HCT116 (cell line): ENCODE measurements at regions not wholly inside any gene's neighbourhood (a gene's known extent, or its start where the extent isn't known, plus 50 kb on each side); places are given as distances from the start of the nearest gene placed in this dataset.

Experiments
- ATAC-seq: fragments of 200-7000 bp; cut with Tn5 transposase; 2 replicates; pipeline ENCODE4 v1.9.1; 2020; ENCODE audit warnings: mild to moderate bottlenecking, moderate library complexity
- BruUV-seq: library from RNA; stranded (reverse); fragments of 400-500 nt; replicated peaks from 2 replicates; lab custom pipeline; 2021; lab: Mats Ljungman, UMichigan
- CTCF ChIA-PET: fragments of 300-600 bp; sonication (Branson Sonifier 250); formaldehyde crosslinking; loops from one replicate; lab custom pipeline; 2021; ENCODE audit warnings: antibody characterized with exemption; lab: Charles Lee
- POLR2A ChIA-PET: fragments of 300-600, 350-600 bp; sonication (Branson Sonifier 250); formaldehyde crosslinking; loops from one replicate; lab custom pipeline; 2021; ENCODE audit warnings: antibody characterized with exemption; lab: Charles Lee
- RAD21 ChIA-PET, 2 experiments: fragments of 300-600 bp; sonication (Branson Sonifier 250); formaldehyde crosslinking; loops; one replicate each; lab custom pipeline; 2023; ENCODE audit warnings: low total read pairs in 2 of 2; ENCODE audit not compliant: uncharacterized antibody in 2 of 2, unreplicated experiment in 2 of 2, low non-redundant PET in 1 of 2; lab: Charles Lee
- DNase-seq: peaks from one replicate; pipeline ENCODE4 v3.0.0-alpha.2; 2010; ENCODE audit warnings: low read depth, low spot score
- H2AFZ ChIP-seq: fragments of 200-600 bp; shearing (Covaris generic), sonication (generic); 2 replicates; pipeline ENCODE4 v1.6.1; 2017; ENCODE audit warnings: low read depth, mixed run types, mixed read lengths, antibody characterized with exemption, low read length; ENCODE audit not compliant: poor library complexity, severe bottlenecking
- H3K27ac ChIP-seq: 2 replicates; pipeline ENCODE4 v1.5.1; 2012; ENCODE audit warnings: low read depth, low read length
- H3K27me3 ChIP-seq: fragments of 200-600 bp; sonication (generic); 2 replicates; pipeline ENCODE4 v1.6.1; 2016; ENCODE audit warnings: mixed run types, low read length, mixed read lengths; ENCODE audit not compliant: insufficient read depth
- H3K36me3 ChIP-seq, 2 experiments: fragments of 200-500 bp in 1 of 2; fragments of 200-600 bp in 1 of 2; sonication (Bioruptor generic) in 1 of 2; sonication (generic) in 1 of 2; 2 replicates each; pipeline versions ENCODE4 v1.5.1 to v1.6.1; 2014 to 2016; ENCODE audit warnings: low read length in 2 of 2, inconsistent platforms in 1 of 2, mixed read lengths in 1 of 2, mixed run types in 1 of 2; ENCODE audit not compliant: insufficient read depth in 2 of 2, control insufficient read depth in 1 of 2
- H3K4me1 ChIP-seq, 2 experiments: fragments of 200-600 bp in 1 of 2; sonication (generic) in 1 of 2; 2 replicates each; pipeline versions ENCODE4 v1.5.1 to v1.6.1; 2012 to 2017; ENCODE audit warnings: low read length in 2 of 2, inconsistent platforms in 1 of 2, mild to moderate bottlenecking in 1 of 2, mixed read lengths in 1 of 2, mixed run types in 1 of 2, moderate library complexity in 1 of 2; ENCODE audit not compliant: insufficient read depth in 2 of 2, control insufficient read depth in 1 of 2
- H3K4me2 ChIP-seq: fragments of 200-600 bp; sonication (generic); 2 replicates; pipeline ENCODE4 v1.6.1; 2017; ENCODE audit warnings: mixed run types, low read length, mixed read lengths
- H3K4me3 ChIP-seq, 2 experiments: fragments of 200-600 bp in 1 of 2; sonication (generic) in 1 of 2; replicated peaks in 1 of 2; 2 replicates each; pipeline ENCODE4 v1.5.1; 2011 to 2016; ENCODE audit warnings: low read length in 2 of 2, control low read depth in 1 of 2, low read depth in 1 of 2, mild to moderate bottlenecking in 1 of 2, mixed read lengths in 1 of 2, mixed run types in 1 of 2
- H3K79me2 ChIP-seq: fragments of 200-600 bp; sonication (generic); 2 replicates; pipeline ENCODE4 v1.6.1; 2017; ENCODE audit warnings: mild to moderate bottlenecking, mixed run types, low read length, moderate library complexity, mixed read lengths; ENCODE audit not compliant: insufficient read depth
- H3K9ac ChIP-seq: fragments of 200-600 bp; sonication (generic); 2 replicates; pipeline ENCODE4 v1.6.1; 2016; ENCODE audit warnings: low read length, mixed read lengths
- H3K9me2 ChIP-seq: fragments of 200-600 bp; sonication (generic), shearing (Covaris generic); 2 replicates; pipeline ENCODE4 v1.6.1; 2017; ENCODE audit warnings: mixed run types, mild to moderate bottlenecking, moderate library complexity; ENCODE audit not compliant: insufficient read depth
- H3K9me3 ChIP-seq, 2 experiments: fragments of 200-500 bp in 1 of 2; fragments of 200-600 bp in 1 of 2; sonication (Bioruptor generic) in 1 of 2; sonication (generic) in 1 of 2; 2 replicates each; pipeline ENCODE4 v1.6.1; 2014 to 2017; ENCODE audit warnings: low read length in 2 of 2, mixed read lengths in 2 of 2, inconsistent platforms in 1 of 2, low read depth in 1 of 2, mild to moderate bottlenecking in 1 of 2, mixed run types in 1 of 2, moderate library complexity in 1 of 2; ENCODE audit not compliant: control insufficient read depth in 1 of 2, insufficient read depth in 1 of 2
- H4K20me1 ChIP-seq: fragments of 200-600 bp; sonication (generic), shearing (Covaris generic); 2 replicates; pipeline ENCODE4 v1.6.1; 2017; ENCODE audit warnings: mixed run types, mild to moderate bottlenecking, moderate library complexity; ENCODE audit not compliant: insufficient read depth
- ATF3 ChIP-seq: IDR thresholded peaks from 2 replicates; pipeline ENCODE4 v1.6.1; 2012
- CEBPB ChIP-seq: IDR thresholded peaks from 2 replicates; pipeline ENCODE4 v1.6.1; 2012; ENCODE audit warnings: low read depth
- EGR1 ChIP-seq: IDR thresholded peaks from 2 replicates; pipeline ENCODE4 v1.6.1; 2012; ENCODE audit warnings: low read depth
- ELF1 ChIP-seq: IDR thresholded peaks from 2 replicates; pipeline ENCODE4 v1.6.1; 2012; ENCODE audit warnings: low read depth, borderline replicate concordance
- JUND ChIP-seq: IDR thresholded peaks from 2 replicates; pipeline ENCODE4 v1.6.1; 2012
- MAX ChIP-seq: IDR thresholded peaks from 2 replicates; pipeline ENCODE4 v1.6.1; 2012
- POLR2AphosphoS5 ChIP-seq: IDR thresholded peaks from 2 replicates; pipeline ENCODE4 v1.6.1; 2011; ENCODE audit warnings: mild to moderate bottlenecking, low read depth, low read length, moderate library complexity
- RAD21 ChIP-seq: IDR thresholded peaks from 2 replicates; pipeline ENCODE4 v1.6.1; 2012; ENCODE audit warnings: low read depth, mild to moderate bottlenecking
- SRF ChIP-seq: IDR thresholded peaks from 2 replicates; pipeline ENCODE4 v1.6.1; 2012; ENCODE audit warnings: low read depth
- ZBTB33 ChIP-seq: IDR thresholded peaks from 2 replicates; pipeline ENCODE4 v1.6.1; 2011; ENCODE audit warnings: mild to moderate bottlenecking, low read length, moderate library complexity; ENCODE audit not compliant: insufficient replicate concordance; ENCODE audit errors: extremely low read depth
- ZFX ChIP-seq: fragments of 450-650 bp; IDR thresholded peaks from 2 replicates; pipeline ENCODE4 v1.6.1; 2017
- ZNF274 ChIP-seq: fragments of 200-500 bp; sonication (Bioruptor generic); IDR thresholded peaks from 2 replicates; pipeline ENCODE4 v1.6.1; 2014; ENCODE audit warnings: mild to moderate bottlenecking, low read depth, low read length, inconsistent platforms
- intact Hi-C: fragments of 100-400 bp; cut with micrococcal nuclease; formaldehyde crosslinking; loops from 2 replicates; pipeline ENCODE4 v1.10.0; 2022

- DNase-seq (no peak), ATAC-seq (no peak)
- Histone ChIP-seq H3K27me3 (no peaks in the 10 kb centered on the region), H4K20me1 (no peaks in the 10 kb centered on the region), H3K79me2 (no peaks in the 10 kb centered on the region), H3K4me2 (no peak overlapping the region), H3K27ac (no peak overlapping the region), H3K4me1 (no peaks in the 10 kb centered on the region), H3K9me3 (no peaks in the 10 kb centered on the region), H2AFZ (no peak overlapping the region), H3K9me2 (no peaks in the 10 kb centered on the region), H3K9ac (no peak overlapping the region), H3K36me3 (no peaks in the 10 kb centered on the region), H3K4me3 (no peak overlapping the region)
- TF ChIP-seq JUND = no peak
- TF ChIP-seq ELF1 = no peak
- no peak for TF ChIP-seq ATF3
- no peak for TF ChIP-seq ZNF274
- TF ChIP-seq POLR2AphosphoS5 = no peak
- TF ChIP-seq EGR1 = no peak
- TF ChIP-seq SRF = no peak
- intact Hi-C loops = no loop called here
- POLR2A ChIA-PET = no interaction called here
- CTCF ChIA-PET = no interaction called here
- BruUV-seq = no TSS peak
- RAD21 ChIA-PET = no interaction called here
These were observed 198.0 kb downstream of the CAAP1 start for GRCh38 chr9:26694381-26695297.

- Histone ChIP-seq H3K4me1 (no peaks in the 10 kb centered on the region), H3K4me3 (no peak overlapping the region), H3K9ac (no peak overlapping the region), H3K4me2 (no peak overlapping the region), H3K36me3 (no peaks in the 10 kb centered on the region), H3K79me2 (no peaks in the 10 kb centered on the region), H3K27me3 (peaks cover 14% of the 10 kb centered on the region), H3K9me3 (no peaks in the 10 kb centered on the region), H3K9me2 (no peaks in the 10 kb centered on the region), H2AFZ (no peak overlapping the region), H3K27ac (no peak overlapping the region), H4K20me1 (no peaks in the 10 kb centered on the region)
- CTCF ChIA-PET = no interaction called here
- RAD21 ChIA-PET = no interaction called here
- intact Hi-C loops = no loop called here
- DNase-seq (no peak), ATAC-seq (no peak)
- TF ChIP-seq MAX = no peak
- no peak for TF ChIP-seq RAD21
- no peak for TF ChIP-seq POLR2AphosphoS5
- no peak for TF ChIP-seq ZFX
- no peak for TF ChIP-seq CEBPB
- TF ChIP-seq ZBTB33 = no peak
- POLR2A ChIA-PET = no interaction called here
- no TSS peak for BruUV-seq
These were observed 203.6 kb downstream of the CAAP1 start for GRCh38 chr9:26689041-26689440.
